Spleen (tissue), 11 donors: ENCODE measurements at regions not wholly inside any gene's neighbourhood (a gene's known extent, or its start where the extent isn't known, plus 50 kb on each side); places are given as distances from the start of the nearest gene placed in this dataset.

Experiments
- DNase-seq: peaks from one replicate; pipeline ENCODE4 v3.0.0-alpha.2; 2020
- H3K27ac ChIP-seq, 8 donors: fragments of 200-600 bp; sonication (generic) in 7 of 8; 1 replicate in 4 of 8; 2 replicates in 4 of 8; pipeline versions ENCODE4 v1.5.0 to v1.8.0; 2016 to 2021; ENCODE audit warnings: inconsistent platforms in 4 of 8, mild to moderate bottlenecking in 4 of 8, moderate library complexity in 1 of 8
- H3K27me3 ChIP-seq, 7 donors: fragments of 200-600 bp; sonication (generic) in 6 of 7; replicated peaks in 1 of 7; 1 replicate in 4 of 7; 2 replicates in 3 of 7; pipeline versions ENCODE4 v1.5.0 to v1.8.0; 2016 to 2021; ENCODE audit warnings: inconsistent platforms in 3 of 7, mild to moderate bottlenecking in 1 of 7
- H3K36me3 ChIP-seq, 6 donors: fragments of 200-600 bp; sonication (generic) in 5 of 6; 1 replicate in 4 of 6; 2 replicates in 2 of 6; pipeline versions ENCODE4 v1.5.0 to v1.8.0; 2016 to 2021; ENCODE audit warnings: inconsistent platforms in 2 of 6
- H3K4me1 ChIP-seq, 6 donors: fragments of 200-600 bp; sonication (generic) in 5 of 6; 1 replicate in 3 of 6; 2 replicates in 3 of 6; pipeline versions ENCODE4 v1.5.0 to v1.8.0; 2016 to 2021; ENCODE audit warnings: inconsistent platforms in 3 of 6
- H3K4me3 ChIP-seq, 8 donors: fragments of 200-600 bp; sonication (generic) in 7 of 8; 1 replicate in 4 of 8; 2 replicates in 4 of 8; pipeline versions ENCODE4 v1.5.0 to v1.8.0; 2016 to 2021; ENCODE audit warnings: inconsistent platforms in 4 of 8, mild to moderate bottlenecking in 4 of 8, moderate library complexity in 2 of 8
- H3K9me3 ChIP-seq, 8 donors: fragments of 200-600 bp; sonication (generic) in 7 of 8; 1 replicate in 4 of 8; 2 replicates in 4 of 8; pipeline versions ENCODE4 v1.5.0 to v1.8.0; 2016 to 2021; ENCODE audit warnings: inconsistent platforms in 4 of 8
- POLR2A ChIP-seq, 3 donors: fragments of 450-650 bp; IDR thresholded peaks; one replicate each; pipeline ENCODE4 v1.5.1; 2017; ENCODE audit warnings: antibody characterized with exemption in 3 of 3, mild to moderate bottlenecking in 1 of 3
- POLR2AphosphoS5 ChIP-seq, 3 donors: sonication (generic); formaldehyde crosslinking; IDR thresholded peaks; one replicate each; pipeline ENCODE4 v1.5.1; 2017; ENCODE audit warnings: antibody characterized with exemption in 3 of 3
- WGBS, 5 donors: extraction: QIAGEN DNeasy Blood & Tissue Kit in 3 of 5; methylation state at CpG; one replicate each; pipeline versions ENCODE4 v1.1.5 to v1.1.7; 2013 to 2018; 5-methylcytosine and 5-hydroxymethylcytosine counted together
- intact Hi-C: fragments of 100-400 bp; cut with DNase I; formaldehyde crosslinking; loops from one replicate; pipeline ENCODE4 v1.15.0; 2023; ENCODE audit warnings: low total_unique reads
- TF ChIP-seq, protein P1 (sequence below), 11 experiments: fragments of 200-600 bp in 7 of 11; fragments of 450-650 bp in 4 of 11; sonication (generic) in 4 of 11; IDR thresholded peaks in 8 of 11; conservative IDR thresholded peaks in 3 of 11; 1 replicate in 7 of 11; 2 replicates in 4 of 11; pipeline versions ENCODE4 v1.4.0 to v1.8.0; 2016 to 2021; ENCODE audit warnings: antibody characterized with exemption in 11 of 11, inconsistent platforms in 4 of 11, mild to moderate bottlenecking in 1 of 11
- donor health status: healthy with polysubstance abuse.
- donor health status: DM: no; HTN: no; CAD: no; lungs with moderate emphysema.
- donor health status: DM: no; HTN: no; CAD: no.
- donor health status: Bipolar disorder and iron deficiency.
- donor health status: healthy.
- donor health status: DM: no; HTN: no; CAD: no.
- donor health status: DM: yes; HTN: yes; CAD: no.

- intact Hi-C loops = no loop called here
- no peak for DNase-seq
Observed at GRCh38 chr6:122109075-122109474, 290.4 kb upstream of the HSF2 start.

DNA sequence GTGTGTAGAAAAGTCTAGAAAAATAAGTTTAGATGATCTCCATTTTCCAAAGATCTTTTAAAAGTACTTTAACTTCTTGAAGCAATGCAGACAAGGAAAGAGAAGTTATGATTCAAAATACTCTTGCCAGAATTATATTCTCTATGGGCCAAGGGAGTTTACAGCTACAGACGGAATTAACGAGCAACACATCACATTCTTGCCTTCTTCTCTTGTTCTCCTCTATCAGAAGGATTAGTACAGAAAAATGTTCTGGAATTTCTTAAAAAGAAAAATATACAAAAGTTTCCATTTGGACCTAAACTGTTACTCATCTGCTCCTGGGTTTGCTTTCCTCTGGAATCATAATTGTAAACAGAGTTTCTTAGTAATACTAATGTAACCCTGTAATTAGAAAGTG is 284.7 kb upstream of the HSF2 start:
- H3K4me1 ChIP-seq = no peaks in the 10 kb centered on the region
- DNase-seq = no peak
- 81 to 94% (median 88%) methylated on average over 2 of the region's 2 CpGs for WGBS, 5 donors
- intact Hi-C loops = no loop called here
- no peak overlapping the region for H3K4me3 ChIP-seq
- H3K9me3 ChIP-seq = peaks cover 0 to 2% (median 0%) of the 10 kb centered on the region in 8 donors
- no peaks in the 10 kb centered on the region for H3K36me3 ChIP-seq
- H3K27ac ChIP-seq = no peak overlapping the region
- TF ChIP-seq POLR2AphosphoS5 (IDR thresholded peaks at IDR 0.05) (no peak), POLR2A (IDR thresholded peaks at IDR 0.05) (no peak)
- TF ChIP-seq, protein P1, sequence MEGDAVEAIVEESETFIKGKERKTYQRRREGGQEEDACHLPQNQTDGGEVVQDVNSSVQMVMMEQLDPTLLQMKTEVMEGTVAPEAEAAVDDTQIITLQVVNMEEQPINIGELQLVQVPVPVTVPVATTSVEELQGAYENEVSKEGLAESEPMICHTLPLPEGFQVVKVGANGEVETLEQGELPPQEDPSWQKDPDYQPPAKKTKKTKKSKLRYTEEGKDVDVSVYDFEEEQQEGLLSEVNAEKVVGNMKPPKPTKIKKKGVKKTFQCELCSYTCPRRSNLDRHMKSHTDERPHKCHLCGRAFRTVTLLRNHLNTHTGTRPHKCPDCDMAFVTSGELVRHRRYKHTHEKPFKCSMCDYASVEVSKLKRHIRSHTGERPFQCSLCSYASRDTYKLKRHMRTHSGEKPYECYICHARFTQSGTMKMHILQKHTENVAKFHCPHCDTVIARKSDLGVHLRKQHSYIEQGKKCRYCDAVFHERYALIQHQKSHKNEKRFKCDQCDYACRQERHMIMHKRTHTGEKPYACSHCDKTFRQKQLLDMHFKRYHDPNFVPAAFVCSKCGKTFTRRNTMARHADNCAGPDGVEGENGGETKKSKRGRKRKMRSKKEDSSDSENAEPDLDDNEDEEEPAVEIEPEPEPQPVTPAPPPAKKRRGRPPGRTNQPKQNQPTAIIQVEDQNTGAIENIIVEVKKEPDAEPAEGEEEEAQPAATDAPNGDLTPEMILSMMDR (IDR thresholded peaks at IDR 0.05 in 8 of 11, conservative IDR thresholded peaks at IDR 0.05 in 3 of 11) = no peak
- H3K27me3 ChIP-seq = no peaks in the 10 kb centered on the region

More at GRCh38 chr6:122109075-122109474, 290.4 kb upstream of the HSF2 start:
- Histone ChIP-seq H3K9me3 (no peaks in the 10 kb centered on the region), H3K27ac (no peak overlapping the region), H3K4me3 (no peak overlapping the region), H3K27me3 (no peaks in the 10 kb centered on the region), H3K4me1 (no peaks in the 10 kb centered on the region), H3K36me3 (no peaks in the 10 kb centered on the region)
- TF ChIP-seq POLR2A (IDR thresholded peaks at IDR 0.05) = no peak
- TF ChIP-seq POLR2AphosphoS5 (IDR thresholded peaks at IDR 0.05) = no peak
- TF ChIP-seq, protein P1 (IDR thresholded peaks at IDR 0.05 in 8 of 11, conservative IDR thresholded peaks at IDR 0.05 in 3 of 11) = no peak

DNA sequence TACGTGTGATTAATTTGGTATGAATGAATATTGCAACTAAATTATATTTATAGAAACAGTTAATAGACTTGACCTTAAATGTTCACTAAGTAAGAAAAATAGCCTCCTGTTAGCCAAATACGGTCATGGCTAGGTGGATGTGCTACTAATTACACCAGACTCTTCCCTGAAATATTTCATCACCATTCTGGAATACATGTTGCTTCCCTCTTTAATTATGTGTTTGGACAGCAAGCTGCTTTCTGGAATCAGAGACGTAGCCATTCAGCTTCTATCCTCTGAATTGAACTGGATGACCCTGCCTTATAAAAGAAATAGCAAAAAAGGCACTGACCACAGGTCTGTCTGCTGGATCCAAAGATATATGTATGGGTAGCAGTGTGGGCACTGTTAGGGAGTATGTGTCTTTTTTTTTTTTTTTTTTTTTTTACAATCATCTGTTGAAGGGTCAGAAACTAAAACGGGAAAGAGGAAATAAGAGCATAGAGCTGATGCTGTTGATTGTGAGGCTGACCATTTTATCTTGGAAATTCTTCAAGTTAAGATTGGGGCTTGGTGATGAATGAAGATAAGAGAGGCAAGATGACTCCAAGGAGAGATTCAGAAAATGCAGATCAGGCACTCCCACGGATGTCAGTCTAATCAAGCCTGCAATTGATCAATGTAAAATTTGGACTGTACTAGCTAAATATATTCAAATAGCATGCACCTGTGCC is 283.2 kb upstream of the HSF2 start:
- no peak overlapping the region for H3K27ac ChIP-seq
- no peaks in the 10 kb centered on the region for H3K36me3 ChIP-seq
- DNase-seq = no peak
- no peak for TF ChIP-seq POLR2AphosphoS5 (IDR thresholded peaks at IDR 0.05)
- no peak for TF ChIP-seq POLR2A (IDR thresholded peaks at IDR 0.05)
- TF ChIP-seq, protein P1 (IDR thresholded peaks at IDR 0.05 in 8 of 11, conservative IDR thresholded peaks at IDR 0.05 in 3 of 11) = no peak
- H3K4me1 ChIP-seq = no peaks in the 10 kb centered on the region
- 29 to 48% (median 43%) methylated on average over 5 of the region's 5 CpGs for WGBS, 5 donors
- H3K9me3 ChIP-seq = peaks cover 0 to 4% (median 0%) of the 10 kb centered on the region in 8 donors
- no peaks in the 10 kb centered on the region for H3K27me3 ChIP-seq
- intact Hi-C loops = no loop called here
- H3K4me3 ChIP-seq = no peak overlapping the region

DNA sequence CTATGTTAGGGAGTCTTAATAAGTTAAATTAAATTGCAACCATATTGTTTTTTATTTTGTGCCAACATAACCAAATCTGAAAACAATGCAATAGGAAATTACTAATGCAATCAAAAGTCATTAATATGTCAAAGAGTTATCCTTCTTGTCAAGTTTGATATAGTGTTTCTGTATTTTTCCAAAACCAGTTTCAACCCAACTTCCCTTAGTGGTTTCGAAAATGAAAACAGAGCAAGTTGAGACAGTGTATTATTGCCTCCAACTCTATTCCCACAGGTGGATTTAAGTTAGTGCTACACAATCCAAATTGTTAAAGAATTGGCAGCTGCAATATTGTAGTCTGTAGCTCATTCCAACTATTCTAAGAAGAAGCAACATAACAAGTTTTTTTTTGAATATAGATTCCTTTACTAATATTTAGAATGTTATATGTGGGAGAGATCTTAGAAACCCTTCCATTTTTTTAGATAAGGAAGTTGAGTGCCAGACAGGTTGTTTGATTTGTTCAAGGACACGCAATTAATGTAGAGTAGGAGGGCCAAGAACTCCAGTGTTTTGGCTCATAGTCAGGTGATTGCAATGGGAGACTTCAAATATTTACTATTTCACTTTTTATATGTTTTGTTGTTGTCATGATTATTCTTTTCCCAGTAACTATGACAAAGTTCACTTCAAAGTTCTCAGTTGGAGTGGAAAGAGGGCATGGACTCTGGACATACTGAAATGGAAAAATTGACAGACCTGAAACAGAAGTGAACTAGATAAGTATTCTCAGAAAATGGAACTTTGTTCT is 282.4 kb upstream of the HSF2 start:
- TF ChIP-seq, protein P1 (IDR thresholded peaks at IDR 0.05 in 8 of 11, conservative IDR thresholded peaks at IDR 0.05 in 3 of 11) = no peak
- no peak for TF ChIP-seq POLR2AphosphoS5 (IDR thresholded peaks at IDR 0.05)
- no peak for TF ChIP-seq POLR2A (IDR thresholded peaks at IDR 0.05)
- Histone ChIP-seq H3K27ac (no peak overlapping the region), H3K4me1 (no peaks in the 10 kb centered on the region), H3K36me3 (no peaks in the 10 kb centered on the region), H3K4me3 (no peak overlapping the region), H3K9me3 (peaks cover 0 to 4% (median 0%) of the 10 kb centered on the region in 8 donors), H3K27me3 (no peaks in the 10 kb centered on the region)
- intact Hi-C loops = no loop called here
- DNase-seq = no peak
- WGBS, 5 donors = 41 to 55% (median 51%) methylated on average over 2 of the region's 2 CpGs
